ENCODE measurements at regions not wholly inside any gene's neighbourhood (a gene's known extent, or its start where the extent isn't known, plus 50 kb on each side); places are given as distances from the start of the nearest gene placed in this dataset.

GRCh38 chr17:15039366-15039765, 225.8 kb downstream of the PMP22 start (continued):
- TF ChIP-seq BCL11A (IDR thresholded peaks at IDR 0.05; ENCODE audit: low read depth in 2 of 2, low read length in 2 of 2): no peak
- no peak for TF ChIP-seq TAF1 (IDR thresholded peaks at IDR 0.05; ENCODE audit: low read depth, low read length)
- no peak for TF ChIP-seq EGR1 (IDR thresholded peaks at IDR 0.05; ENCODE audit: borderline replicate concordance, low read depth, low read length)
- TF ChIP-seq SIN3A (conservative IDR thresholded peaks at IDR 0.05 in 1 of 2, IDR thresholded peaks at IDR 0.05 in 1 of 2; ENCODE audit: low read depth in 1 of 2, low read length in 2 of 2): no peak
- TF ChIP-seq BACH1 (IDR thresholded peaks at IDR 0.05; ENCODE audit: low read length): no peak

All from H1 (cell line).